NOMO-1 (cell line): ENCODE measurements at regions not wholly inside any gene's neighbourhood (a gene's known extent, or its start where the extent isn't known, plus 50 kb on each side); places are given as distances from the start of the nearest gene placed in this dataset.

Experiments used
- DNase-seq, 2 experiments: peaks; one replicate each; lab custom pipeline; 2025; ENCODE audit not compliant: unreplicated experiment in 2 of 2; lab: John Stamatoyannopoulos, UW

DNA sequence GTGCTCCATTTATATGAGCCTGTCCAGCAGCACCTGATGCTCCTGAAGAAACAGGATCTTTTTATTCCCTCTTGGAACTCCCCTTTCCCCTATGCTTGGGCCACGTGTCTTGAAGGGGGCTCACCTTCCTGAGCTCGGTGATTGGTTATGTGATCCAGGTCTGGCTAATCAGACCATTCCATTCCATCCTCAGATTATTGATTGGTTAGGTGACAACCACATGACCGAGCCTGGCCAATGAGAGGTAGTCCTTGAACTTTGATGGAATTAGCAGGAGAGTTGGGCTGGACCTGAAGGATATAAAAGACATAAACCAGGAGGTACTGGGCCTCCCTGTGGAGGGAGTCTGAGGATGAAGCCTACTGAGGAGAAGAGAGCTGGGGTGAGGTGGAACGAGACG, 216.6 kb upstream of the LHX5 start:
- DNase-seq, result no peak

DNA sequence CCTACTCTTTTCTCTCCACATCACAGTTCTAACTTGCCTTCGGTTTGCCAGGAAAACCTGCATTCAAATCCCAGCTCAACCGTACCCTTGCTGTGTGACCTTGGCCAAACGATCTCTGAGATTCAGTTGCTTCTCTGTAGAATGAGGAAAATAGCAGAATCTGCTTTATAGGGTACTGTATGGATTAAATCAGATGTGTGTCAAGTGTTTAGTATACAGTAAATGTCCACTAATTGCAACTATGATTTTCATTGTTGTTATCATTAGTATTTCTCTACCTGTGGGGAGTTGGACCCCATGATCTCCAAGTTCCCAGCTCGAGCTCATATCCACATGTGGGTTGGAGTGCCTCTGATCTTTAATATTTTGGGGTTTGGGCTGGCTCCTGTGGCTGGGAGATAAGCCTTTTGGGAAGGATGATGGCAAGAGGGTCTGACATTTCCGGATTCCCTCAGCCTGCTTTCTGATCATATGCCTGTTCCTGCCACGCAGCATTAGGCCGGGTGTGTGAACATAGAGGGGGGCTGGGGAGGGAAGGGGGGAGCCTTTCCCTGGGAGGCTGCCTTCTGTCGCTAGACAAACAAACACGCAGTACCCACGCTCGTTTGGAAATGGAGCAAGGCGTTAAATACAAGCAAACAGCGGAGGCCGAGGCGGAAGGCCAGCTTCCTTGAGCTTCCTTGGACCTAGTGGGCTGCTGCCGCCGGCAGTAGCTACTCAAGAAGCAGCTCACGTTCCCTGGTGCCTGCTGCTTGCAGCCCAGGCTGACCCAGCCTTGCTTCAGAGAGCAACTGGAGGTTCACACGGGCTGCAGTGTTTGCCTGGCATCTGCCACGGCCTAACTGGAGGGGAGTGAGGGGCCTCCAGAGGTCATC, 213.5 kb upstream of the LHX5 start:
- no peak for DNase-seq

DNA sequence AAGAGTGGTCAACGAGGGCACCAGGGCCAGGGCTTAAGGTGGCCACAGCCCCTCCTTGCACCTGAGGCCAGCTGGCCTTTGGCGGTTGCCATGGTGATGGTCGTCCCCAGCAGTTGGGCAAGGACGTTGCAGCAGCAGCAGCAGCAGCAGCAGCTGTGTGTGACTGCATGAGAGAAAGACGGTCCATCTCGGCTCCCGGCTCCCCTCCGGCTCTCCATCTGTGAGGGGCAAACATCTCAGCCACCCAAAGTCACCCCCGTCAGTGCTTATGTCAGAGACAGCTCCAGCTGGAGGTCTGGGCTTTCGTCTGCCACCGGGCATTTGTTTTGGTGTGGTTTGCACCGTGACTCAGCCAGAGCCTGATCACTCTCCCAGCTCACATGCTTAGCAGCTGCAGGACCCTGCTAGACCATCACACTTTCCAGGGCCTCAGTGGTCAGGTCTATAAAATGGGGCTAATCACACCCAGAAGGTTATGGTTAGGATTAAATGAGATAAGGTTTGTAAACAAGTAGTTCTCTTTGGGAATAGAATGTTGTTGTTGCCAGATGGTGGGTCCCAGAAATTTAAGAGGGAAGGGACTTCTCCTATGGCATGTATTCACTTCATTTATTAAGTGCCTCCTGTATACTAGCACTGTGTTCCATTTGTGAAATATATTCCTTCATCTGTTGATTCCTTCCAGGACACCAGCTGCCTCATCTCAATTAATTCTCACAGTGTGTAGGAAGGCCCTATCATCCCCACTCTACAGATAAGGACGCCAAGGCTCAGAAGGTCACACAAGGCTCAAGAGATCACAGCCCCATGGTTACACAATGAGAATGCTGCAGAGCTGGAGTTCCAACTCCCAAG, 212.6 kb upstream of the LHX5 start:
- no peak for DNase-seq

DNA sequence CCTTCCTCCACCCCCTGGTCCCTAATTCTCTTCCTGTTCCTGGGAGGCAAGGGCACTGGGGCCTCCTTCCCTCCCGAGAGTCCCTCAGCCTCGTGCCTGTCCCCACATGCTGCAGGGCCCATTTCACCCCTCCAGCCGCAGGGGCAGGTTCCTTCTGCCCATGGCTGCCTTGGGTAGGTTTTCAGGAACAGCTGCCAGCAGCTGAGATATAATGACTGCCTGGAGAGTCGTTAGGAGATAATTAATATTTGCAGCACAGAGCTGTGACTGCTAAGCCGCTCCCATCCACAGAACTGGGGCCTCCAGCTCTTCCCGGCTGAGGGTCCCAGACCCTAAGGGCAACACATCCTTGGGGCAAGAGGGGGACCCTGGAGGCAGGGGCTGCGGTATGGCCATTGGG, 211.9 kb upstream of the LHX5 start:
- DNase-seq, result no peak

DNA sequence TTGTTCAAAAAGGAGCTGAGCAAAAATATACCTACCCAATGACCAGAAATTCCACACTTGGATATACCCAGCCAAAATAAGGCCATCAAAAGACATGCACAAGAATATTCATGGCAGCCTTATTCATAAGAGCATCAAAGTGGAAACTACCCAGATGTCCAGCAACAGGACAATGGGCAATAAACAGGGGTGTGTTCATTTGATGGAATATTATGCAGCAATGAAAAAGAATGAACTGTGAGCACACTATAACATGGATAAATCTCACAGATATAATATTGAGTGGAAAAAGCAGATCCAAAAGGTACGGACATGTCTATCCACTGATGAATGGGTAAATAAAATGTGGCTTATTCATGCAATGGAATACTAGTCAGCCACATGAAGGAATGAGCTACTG, 209.2 kb upstream of the LHX5 start:
- no peak for DNase-seq

DNA sequence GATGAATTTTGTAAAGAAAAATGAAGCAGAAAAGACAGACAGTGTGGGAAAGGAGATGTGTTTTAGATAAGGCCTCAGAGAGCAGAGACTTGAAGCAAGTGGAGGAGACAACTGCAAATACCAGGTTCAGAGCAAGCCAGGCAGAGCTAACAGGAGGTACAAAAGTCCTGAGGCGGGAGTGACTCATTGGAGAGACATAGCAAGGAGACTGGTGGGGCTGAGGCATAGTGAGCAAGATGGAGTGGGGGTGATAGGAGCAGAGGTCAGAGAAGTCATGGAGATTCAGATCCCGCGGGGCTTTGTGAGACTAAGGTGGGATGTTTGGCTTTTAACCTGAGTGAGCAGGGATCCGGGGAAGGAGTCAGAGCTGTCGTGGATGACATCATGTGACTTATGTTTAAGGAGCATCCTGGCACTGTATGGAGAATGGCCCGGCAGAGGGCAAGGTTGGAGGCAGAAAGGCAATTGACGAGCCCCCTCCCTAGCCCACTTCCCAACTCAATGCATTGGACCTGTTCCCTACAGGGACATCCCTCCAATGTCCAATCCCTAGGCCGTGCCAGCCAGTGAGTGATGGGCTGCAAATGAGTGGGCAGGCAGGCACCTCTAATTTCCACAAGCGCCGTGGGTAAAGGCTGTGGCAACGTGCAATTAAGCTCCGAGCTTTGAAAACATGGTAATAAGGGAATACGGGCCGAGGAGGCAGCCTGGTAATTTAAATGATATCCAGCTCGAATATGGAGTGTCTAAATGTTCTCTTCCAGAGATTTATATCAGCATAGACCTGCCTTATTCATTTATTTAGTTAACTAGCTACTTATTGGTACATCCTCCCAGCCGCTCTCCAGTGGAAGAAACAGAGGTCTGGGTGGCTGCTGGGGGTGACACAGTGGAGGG, 206.8 kb upstream of the LHX5 start:
- DNase-seq, result no peak

DNA sequence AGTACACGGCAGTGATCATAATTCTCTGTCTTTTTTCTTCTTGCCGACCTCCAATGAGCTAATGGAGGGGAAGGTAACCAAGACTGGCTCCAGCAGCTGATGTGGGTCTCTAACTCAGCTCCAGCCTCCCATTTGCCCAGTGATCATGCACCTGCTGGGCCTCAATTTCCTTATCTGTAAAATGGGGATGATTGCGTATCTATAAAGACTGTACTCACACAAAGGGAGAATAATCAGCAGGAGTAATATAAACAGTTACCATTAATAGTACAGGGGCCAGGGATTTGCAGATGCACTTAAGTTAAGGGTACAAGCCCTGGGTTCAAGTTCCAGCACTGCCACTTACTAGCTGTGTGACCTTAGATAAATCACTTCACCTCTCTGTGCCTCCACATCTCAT, 204.9 kb upstream of the LHX5 start:
- DNase-seq, result no peak

DNA sequence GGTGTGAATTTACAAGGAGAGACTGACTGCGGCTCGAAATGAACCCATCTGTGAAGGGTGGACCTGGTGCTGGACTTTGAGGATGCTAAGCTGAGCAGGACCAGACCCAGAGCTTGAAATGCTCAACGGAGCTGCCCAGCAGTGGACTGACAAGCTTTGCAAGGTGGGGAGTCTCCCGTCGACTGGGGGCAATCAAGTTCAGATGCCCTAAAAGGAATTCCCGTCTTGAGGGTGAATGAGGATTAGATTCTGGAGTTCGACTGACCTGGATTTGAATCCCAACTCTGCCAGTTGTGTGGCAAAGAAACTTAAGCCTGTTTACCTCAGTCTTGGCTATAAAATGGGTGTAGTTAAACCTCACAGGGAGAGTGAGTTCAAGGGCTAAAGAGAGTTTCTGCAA, 204.4 kb upstream of the LHX5 start:
- no peak for DNase-seq

DNA sequence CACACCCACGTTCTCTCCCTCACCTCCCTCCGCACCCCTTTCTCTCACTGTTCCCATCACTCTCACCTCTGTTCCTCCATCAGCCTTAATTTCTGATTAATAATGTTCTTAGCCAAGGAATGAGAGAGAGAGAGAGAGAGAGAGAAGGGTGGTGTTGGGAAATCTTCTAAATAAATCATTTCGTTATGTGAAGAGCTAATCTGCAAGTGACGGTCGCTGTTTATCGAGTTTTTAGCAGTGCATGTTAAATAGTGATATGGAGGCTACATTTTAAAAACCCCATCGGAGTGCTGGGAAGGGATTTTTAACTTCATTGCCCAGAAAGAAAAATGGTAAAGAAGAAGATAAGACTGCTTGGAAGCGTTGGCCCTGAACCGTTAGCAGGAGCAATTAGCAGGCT, 203.3 kb upstream of the LHX5 start:
- DNase-seq, result no peak

DNA sequence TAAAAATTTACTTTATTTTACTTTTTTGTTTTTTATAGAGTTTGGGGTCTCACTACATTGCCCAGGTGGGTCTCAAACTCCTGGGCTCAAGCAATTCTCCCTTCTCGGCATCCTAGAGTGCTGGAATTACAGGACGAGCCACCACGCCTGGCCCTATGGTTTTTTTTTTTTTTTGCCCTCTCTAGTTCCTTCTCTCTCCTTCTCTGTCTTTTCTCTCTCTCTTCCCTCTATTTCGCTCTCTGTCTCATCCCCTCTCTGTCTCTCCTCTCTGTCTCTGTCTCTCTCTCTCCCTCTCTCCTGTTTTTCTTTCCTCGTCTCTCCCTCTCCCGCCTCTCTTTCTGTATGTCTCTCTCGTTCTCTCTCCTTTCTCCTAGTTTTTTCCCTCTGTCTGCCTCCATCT, 202.6 kb upstream of the LHX5 start:
- DNase-seq, result no peak

DNA sequence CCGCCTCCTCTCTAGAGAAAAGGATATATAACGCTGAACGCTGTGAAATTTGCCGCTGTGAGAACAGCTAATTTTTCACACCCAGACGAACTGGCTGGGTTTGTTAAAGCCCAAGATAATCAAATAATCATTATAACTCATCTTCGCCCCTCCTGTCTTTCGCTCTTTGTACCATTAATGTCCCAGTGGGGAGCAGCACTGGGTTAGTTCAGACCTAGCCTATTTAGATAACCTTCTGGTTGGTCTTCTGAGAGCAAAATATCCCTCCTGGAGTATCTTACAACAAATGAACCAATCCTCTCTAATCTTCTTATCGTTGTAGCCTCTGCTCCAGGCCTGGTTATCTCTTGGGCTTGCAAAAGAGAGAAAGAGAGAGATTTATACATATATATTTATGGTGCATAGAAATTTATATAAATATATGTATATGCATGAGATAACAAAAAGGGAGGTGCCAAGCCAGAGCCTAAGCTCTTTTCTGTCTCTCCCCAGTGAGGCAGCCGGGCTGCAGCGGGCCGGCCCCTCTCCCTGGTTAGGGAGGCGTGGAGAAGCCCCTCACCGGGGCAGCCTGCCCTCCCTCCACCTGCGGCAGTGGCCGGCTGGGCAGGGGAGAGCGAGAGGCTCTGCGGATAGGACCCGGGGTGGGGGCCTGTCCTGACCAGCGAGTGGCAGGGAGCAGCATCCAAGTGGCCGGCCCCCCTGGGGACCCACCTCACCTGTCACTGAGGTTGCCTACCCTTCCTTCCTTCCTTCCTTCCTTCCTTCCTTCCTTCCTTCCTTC, 202.0 kb upstream of the LHX5 start:
- no peak for DNase-seq

DNA sequence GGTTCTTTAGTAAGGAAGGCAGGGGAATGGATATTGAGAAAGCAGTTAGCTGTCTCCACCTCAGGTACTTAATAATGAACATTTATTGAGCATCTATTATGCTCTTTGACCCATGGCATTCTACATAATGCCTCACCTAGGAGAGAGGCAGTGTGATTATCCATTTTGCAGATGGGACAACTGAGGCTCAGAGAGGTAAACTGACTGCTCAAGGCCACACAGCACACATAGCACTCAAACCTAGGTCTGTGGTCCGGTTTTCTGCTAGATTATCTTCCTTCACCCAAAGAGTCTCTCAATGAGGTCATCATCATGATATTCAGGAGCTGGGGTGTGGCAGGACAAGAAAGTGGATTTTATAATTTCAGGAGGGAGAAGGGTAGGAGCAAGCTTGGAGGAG, 199.1 kb upstream of the LHX5 start:
- no peak for DNase-seq

DNA sequence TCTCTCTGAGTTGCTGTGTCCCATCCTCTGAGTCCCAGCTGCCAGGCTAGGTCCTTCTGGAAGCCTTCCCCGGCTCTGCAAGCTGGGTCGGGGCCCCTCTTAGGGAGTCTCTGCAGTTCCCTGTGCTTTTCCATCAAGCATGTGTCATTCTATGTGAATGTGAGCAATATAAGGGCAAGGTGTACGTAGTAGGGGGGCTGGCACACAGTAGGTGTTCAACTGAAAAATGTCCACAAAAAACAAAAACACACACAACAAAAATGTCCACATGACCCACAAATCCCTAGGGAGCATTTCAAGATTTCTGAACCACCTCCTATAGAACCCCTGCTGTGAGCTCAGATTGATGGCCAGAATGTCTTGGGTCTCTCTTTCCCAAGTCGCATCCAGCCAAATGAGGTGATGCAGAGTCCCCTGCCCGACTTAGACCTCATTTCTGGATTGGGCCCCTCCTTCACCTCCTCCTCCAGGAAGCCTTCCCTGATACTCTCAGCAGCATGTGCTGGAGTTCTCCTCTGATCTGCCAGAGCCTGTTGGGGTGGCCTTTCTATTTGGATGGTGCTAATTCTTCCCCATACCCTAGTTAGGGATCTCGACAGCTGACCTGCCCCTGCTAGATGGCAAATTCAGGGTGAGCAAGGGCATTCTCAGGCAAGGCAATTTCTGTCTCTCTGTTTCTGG, 196.1 kb upstream of the LHX5 start:
- DNase-seq, result no peak

DNA sequence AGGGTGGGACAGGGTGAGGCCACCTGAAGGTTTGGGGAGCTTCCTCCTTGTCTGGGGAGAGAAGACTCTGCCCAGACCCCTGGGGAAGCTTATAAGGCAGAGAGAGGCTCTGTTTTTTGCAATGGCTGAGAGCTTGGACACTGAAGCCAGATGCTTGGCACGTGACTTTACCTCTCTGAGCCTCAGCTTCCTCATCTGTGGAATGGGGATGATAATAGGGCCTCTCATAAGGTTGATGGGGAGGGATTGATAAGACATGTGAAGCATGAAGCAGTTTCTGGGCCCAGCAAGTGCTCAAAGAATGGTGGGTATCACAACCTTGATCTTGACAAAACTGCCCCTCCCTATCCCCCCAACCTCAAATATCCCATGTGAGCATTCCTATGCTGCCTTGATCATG, 195.4 kb upstream of the LHX5 start:
- no peak for DNase-seq

DNA sequence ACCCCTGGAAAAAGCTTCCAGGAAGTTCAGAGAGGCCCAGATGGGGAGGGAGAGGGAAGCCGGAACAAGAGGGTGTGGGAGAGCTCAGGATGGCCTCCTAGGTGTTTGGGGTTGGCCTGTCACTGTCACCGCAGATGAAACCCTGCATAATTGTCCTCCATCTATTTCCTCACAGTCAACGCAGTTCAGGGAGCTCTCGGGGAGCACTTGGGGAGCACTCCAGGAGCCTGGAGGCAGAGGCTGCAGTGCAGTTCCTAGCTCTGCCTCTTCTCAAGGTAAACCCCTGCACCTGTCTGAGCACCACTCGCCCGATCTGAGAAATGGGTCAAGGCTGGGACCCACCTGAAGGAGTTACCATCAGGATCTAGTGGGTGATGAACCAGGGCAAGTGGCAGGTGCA, 194.6 kb upstream of the LHX5 start:
- no peak for DNase-seq

DNA sequence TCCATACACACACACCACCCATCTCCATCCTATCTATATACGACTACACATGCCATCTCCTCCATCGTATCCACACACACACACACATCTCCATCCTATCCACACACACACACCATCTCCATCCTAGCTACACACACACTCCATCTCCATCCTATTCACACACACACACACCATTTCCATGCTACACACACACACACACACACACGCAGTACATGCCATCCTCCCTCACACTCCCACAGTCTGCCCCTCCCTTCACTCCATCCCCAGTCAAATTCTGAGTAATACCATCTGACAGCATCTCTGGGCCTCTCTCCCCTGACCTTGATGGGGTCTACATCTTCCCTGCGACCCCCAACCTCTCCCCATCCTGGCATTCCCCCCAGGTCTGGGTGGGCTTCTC, 193.8 kb upstream of the LHX5 start:
- DNase-seq, result no peak

DNA sequence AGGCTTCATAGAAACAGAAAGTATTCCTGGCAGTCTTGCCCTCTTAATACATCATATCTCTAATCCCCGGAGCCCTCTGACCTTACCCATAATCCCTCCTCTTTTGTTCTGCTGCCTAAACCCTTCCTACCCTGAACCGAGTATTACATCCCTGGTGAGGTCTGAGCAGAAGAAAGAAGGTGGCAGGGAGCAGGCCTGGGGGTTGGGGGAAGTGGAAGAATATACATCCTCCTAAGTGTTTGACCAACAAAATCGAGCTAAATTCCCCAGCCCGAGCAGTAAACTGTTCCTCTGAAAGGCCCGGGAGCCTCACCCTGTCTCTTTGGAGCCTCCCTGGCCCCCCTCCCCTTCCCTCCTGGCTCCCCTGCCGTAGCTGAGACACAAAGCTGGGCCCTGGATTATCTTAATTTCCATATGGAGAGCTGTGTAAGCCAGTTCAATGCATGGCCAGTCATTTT, 192.6 kb upstream of the LHX5 start:
- DNase-seq, result no peak

DNA sequence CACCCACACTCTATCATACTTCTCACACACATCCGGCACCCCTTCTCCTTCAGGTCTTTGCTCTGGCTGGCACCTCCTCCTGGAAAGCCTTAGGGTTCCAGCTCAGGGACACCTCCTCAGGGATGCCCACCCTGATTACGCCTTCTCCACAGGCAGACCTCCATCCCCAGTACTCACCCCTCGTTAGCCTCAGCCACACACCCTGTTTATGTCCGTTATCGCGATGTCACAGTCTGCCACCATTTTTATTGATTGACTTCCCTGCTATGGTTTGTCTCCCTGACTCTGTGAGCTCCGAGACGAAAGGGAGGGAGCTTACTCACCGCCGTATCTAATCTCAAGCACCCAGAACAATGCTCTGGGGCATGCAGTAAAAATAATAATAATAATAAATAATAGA, 191.7 kb upstream of the LHX5 start:
- DNase-seq, result no peak

DNA sequence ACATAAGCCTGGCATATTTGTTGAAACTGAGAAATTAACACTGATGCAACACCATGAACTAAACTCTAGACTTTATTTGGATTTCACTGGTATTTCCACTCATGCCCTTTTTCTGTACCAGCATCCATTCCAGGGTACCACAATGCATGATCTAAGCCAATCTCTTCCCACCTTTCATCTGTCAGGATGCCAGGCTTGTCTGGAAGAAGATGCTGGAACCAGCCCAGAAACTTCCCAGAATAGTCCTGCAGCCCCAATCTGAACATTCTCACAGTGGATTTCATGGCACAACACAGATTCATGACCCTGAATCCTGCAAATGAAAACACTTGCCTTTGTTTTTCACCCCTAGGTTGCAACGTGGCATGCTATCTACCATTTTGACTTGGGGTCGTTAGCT, 189.3 kb upstream of the LHX5 start:
- DNase-seq, result no peak

DNA sequence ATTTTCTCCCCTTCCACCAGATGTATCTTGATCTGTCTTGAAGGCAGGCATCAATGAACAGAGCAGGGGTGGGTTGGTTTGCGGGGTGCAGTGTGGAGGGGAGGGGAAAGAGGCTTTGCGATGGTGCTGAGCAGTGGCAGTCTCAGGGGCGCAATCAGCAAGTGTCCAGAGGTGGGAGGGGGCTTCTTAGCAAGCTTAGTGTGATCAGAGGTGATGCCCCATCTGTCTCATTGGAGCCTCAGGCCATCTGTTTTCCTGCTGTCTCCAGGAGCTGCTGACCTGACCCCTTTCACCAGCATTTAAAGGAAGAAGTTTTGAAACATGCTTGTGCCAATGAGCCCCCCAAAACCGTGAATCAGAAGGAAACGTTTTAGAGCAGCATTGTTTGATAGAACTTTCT, 187.7 kb upstream of the LHX5 start:
- DNase-seq, result no peak
